ENCODE measurements at regions not wholly inside any gene's neighbourhood (a gene's known extent, or its start where the extent isn't known, plus 50 kb on each side); places are given as distances from the start of the nearest gene placed in this dataset.
A peak's percentile ranks its signal among the peaks of the same experiment; 100 is the strongest.

DNA sequence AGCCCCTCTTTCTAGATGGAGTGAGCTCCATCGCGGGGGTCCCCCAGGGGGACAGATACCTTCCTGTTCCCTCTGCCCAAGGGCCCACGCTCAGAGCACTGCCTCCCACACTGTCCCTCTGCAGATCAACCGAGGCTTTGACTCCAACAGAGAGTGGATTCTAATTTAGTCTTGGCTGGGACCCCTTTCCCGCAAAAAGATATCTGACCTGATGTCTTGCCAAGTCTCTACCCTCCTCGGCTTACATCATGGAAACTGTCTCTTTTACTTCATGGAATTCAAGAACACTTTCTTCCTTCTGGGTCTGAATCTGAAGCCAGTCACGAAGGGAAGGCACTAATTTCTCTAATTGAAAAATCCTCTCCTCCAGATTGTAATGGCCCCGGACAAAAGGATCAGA, 278.0 kb downstream of the BMP7 start:
- H3K27ac ChIP-seq (ENCODE audit: low read length): peak overlapping the region; percentile 88
- H3K36me3 ChIP-seq (ENCODE audit: low read depth, low read length): no peaks in the 10 kb centered on the region
- H3K9me2 ChIP-seq (replicated peaks; ENCODE audit: low read length): no peaks in the 10 kb centered on the region
- H3K79me2 ChIP-seq (ENCODE audit: low read length): no peaks in the 10 kb centered on the region
- H3K27me3 ChIP-seq (ENCODE audit: low read length): no peaks in the 10 kb centered on the region
- DNase-seq (no peak), ATAC-seq (no peak)
- peak overlapping the region; percentile 75 for H2AFZ ChIP-seq (ENCODE audit: low read length)
- intact Hi-C loops (cut with micrococcal nuclease): loop anchor here (5.0 kb wide), 1 partner anchor 356 kb away; no protein-coding TSS in a partner anchor
- no peaks in the 10 kb centered on the region for H4K20me1 ChIP-seq (ENCODE audit: low read length)
- CTCF ChIA-PET: interaction anchor here (0.6 kb wide), 1 partner anchor 209 kb away, joined by 3 read pairs; no protein-coding TSS in a partner anchor
- H3K4me2 ChIP-seq (ENCODE audit: low read length): peak overlapping the region; percentile 94
- TF ChIP-seq EZH2 (IDR thresholded peaks at IDR 0.05; ENCODE audit: low read length, unreplicated experiment) (no peak), CTCF (conservative IDR thresholded peaks at IDR 0.05; ENCODE audit: low read depth, low read length) (no peak), EZH2phosphoT487 (IDR thresholded peaks at IDR 0.05; ENCODE audit: borderline replicate concordance, low read length) (no peak)
- H3K4me1 ChIP-seq (ENCODE audit: insufficient read depth, low read length): peaks cover 55% of the 10 kb centered on the region
- H3K4me3 ChIP-seq (ENCODE audit: low read length): peak overlapping the region; percentile 69
- H3K9ac ChIP-seq (ENCODE audit: low read length): peak overlapping the region; percentile 55
- POLR2A ChIA-PET (ENCODE audit: unreplicated experiment): interaction anchor here (0.5 kb wide), 1 partner anchor 9 kb away, joined by 7 read pairs; no protein-coding TSS in a partner anchor
- peaks cover 8% of the 10 kb centered on the region for H3F3A ChIP-seq (ENCODE audit: low read length, unreplicated experiment)
- no TSS peak for BruUV-seq (replicated peaks)
- no peaks in the 10 kb centered on the region for H3K9me3 ChIP-seq (ENCODE audit: low read length)

GRCh38 chr20:56989516-56989915, 276.9 kb downstream of the BMP7 start:
- Histone ChIP-seq H3K79me2 (ENCODE audit: low read length) (no peaks in the 10 kb centered on the region), H4K20me1 (ENCODE audit: low read length) (no peaks in the 10 kb centered on the region), H2AFZ (ENCODE audit: low read length) (no peak overlapping the region), H3K9me3 (ENCODE audit: low read length) (no peaks in the 10 kb centered on the region), H3K4me1 (ENCODE audit: insufficient read depth, low read length) (peaks cover 51% of the 10 kb centered on the region), H3K4me3 (ENCODE audit: low read length) (no peak overlapping the region), H3K27me3 (ENCODE audit: low read length) (no peaks in the 10 kb centered on the region), H3K36me3 (ENCODE audit: low read depth, low read length) (no peaks in the 10 kb centered on the region), H3K9me2 (replicated peaks; ENCODE audit: low read length) (no peaks in the 10 kb centered on the region), H3K9ac (ENCODE audit: low read length) (no peak overlapping the region), H3K4me2 (ENCODE audit: low read length) (no peak overlapping the region), H3F3A (ENCODE audit: low read length, unreplicated experiment) (peaks cover 7% of the 10 kb centered on the region), H3K27ac (ENCODE audit: low read length) (no peak overlapping the region)
- ChIA-PET POLR2A (ENCODE audit: unreplicated experiment) (no interaction called here), CTCF (no interaction called here)
- DNase-seq (peak; percentile 70), ATAC-seq (no peak)
- TF ChIP-seq CTCF (conservative IDR thresholded peaks at IDR 0.05; ENCODE audit: low read depth, low read length) (no peak), EZH2phosphoT487 (IDR thresholded peaks at IDR 0.05; ENCODE audit: borderline replicate concordance, low read length) (no peak), EZH2 (IDR thresholded peaks at IDR 0.05; ENCODE audit: low read length, unreplicated experiment) (no peak)
- no TSS peak for BruUV-seq (replicated peaks)
- intact Hi-C loops (cut with micrococcal nuclease): loop anchor here (5.0 kb wide), 1 partner anchor 357 kb away; no protein-coding TSS in a partner anchor

- Histone ChIP-seq H3K9me2 (replicated peaks; ENCODE audit: low read length) (no peaks in the 10 kb centered on the region), H3K9ac (ENCODE audit: low read length) (no peak overlapping the region), H3K27me3 (ENCODE audit: low read length) (no peaks in the 10 kb centered on the region), H3K4me3 (ENCODE audit: low read length) (no peak overlapping the region), H3K36me3 (ENCODE audit: low read depth, low read length) (no peaks in the 10 kb centered on the region), H3F3A (ENCODE audit: low read length, unreplicated experiment) (no peaks in the 10 kb centered on the region), H3K79me2 (ENCODE audit: low read length) (no peaks in the 10 kb centered on the region), H4K20me1 (ENCODE audit: low read length) (no peaks in the 10 kb centered on the region), H3K9me3 (ENCODE audit: low read length) (no peaks in the 10 kb centered on the region), H3K4me2 (ENCODE audit: low read length) (no peak overlapping the region), H3K27ac (ENCODE audit: low read length) (no peak overlapping the region), H3K4me1 (ENCODE audit: insufficient read depth, low read length) (peaks cover 23% of the 10 kb centered on the region), H2AFZ (ENCODE audit: low read length) (no peak overlapping the region)
- no TSS peak for BruUV-seq (replicated peaks)
- no peak for ATAC-seq
- TF ChIP-seq EZH2phosphoT487 (IDR thresholded peaks at IDR 0.05; ENCODE audit: borderline replicate concordance, low read length): no peak
- TF ChIP-seq CTCF (conservative IDR thresholded peaks at IDR 0.05; ENCODE audit: low read depth, low read length): no peak
- TF ChIP-seq EZH2 (IDR thresholded peaks at IDR 0.05; ENCODE audit: low read length, unreplicated experiment): no peak
- no peak for DNase-seq
- POLR2A ChIA-PET (ENCODE audit: unreplicated experiment): no interaction called here
- intact Hi-C loops (cut with micrococcal nuclease): no loop called here
- CTCF ChIA-PET: no interaction called here
These were observed 273.4 kb downstream of the BMP7 start for GRCh38 chr20:56993020-56993559.

Measured in PC-3 (cell line).